ENCODE measurements at regions not wholly inside any gene's neighbourhood (a gene's known extent, or its start where the extent isn't known, plus 50 kb on each side); places are given as distances from the start of the nearest gene placed in this dataset.

DNA sequence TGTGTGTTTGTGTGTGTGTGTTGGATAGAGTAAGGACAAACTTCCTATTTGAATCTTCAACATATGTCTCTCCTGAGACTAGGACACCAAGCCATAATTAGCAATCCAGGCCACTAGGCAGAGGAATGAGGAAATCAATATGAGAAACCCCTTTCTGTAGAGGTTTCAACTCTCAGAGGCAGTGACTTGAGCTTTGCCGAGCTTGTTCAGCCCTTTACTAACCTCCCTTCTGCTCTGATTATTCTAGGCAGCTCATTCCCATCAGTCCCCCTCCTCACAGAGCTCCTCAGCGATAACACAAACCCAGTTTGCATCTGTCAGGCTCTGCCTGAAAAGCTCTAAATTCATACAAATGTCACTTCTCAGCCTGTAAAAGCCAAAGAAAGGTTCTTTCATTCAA, 1030.3 kb downstream of the CDH8 start:
- 73% methylated on average over 2 of the region's 2 CpGs for WGBS (ENCODE audit: low lambda C conversion rate, missing lambda C conversion rate)
- DNase-seq (ENCODE audit: low spot score) = no peak
- no peaks in the 10 kb centered on the region for H3K27me3 ChIP-seq
- H4K20me1 ChIP-seq (ENCODE audit: insufficient read depth, poor library complexity, severe bottlenecking) = no peaks in the 10 kb centered on the region
- H3K79me2 ChIP-seq = no peaks in the 10 kb centered on the region
- no peaks in the 10 kb centered on the region for H3K36me3 ChIP-seq (replicated peaks; ENCODE audit: insufficient read depth, low read depth)
- TF ChIP-seq EZH2phosphoT487 (IDR thresholded peaks at IDR 0.05; ENCODE audit: low read depth, severe bottlenecking, unreplicated experiment) (no peak), EZH2 (IDR thresholded peaks at IDR 0.05; ENCODE audit: borderline replicate concordance) (no peak)
- TF ChIP-seq, protein P1, sequence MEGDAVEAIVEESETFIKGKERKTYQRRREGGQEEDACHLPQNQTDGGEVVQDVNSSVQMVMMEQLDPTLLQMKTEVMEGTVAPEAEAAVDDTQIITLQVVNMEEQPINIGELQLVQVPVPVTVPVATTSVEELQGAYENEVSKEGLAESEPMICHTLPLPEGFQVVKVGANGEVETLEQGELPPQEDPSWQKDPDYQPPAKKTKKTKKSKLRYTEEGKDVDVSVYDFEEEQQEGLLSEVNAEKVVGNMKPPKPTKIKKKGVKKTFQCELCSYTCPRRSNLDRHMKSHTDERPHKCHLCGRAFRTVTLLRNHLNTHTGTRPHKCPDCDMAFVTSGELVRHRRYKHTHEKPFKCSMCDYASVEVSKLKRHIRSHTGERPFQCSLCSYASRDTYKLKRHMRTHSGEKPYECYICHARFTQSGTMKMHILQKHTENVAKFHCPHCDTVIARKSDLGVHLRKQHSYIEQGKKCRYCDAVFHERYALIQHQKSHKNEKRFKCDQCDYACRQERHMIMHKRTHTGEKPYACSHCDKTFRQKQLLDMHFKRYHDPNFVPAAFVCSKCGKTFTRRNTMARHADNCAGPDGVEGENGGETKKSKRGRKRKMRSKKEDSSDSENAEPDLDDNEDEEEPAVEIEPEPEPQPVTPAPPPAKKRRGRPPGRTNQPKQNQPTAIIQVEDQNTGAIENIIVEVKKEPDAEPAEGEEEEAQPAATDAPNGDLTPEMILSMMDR (IDR thresholded peaks at IDR 0.05; ENCODE audit: poor library complexity) = no peak
- H2AFZ ChIP-seq = no peak overlapping the region
- no peaks in the 10 kb centered on the region for H3K9me3 ChIP-seq (ENCODE audit: low read depth)
- no peaks in the 10 kb centered on the region for H3K4me1 ChIP-seq (ENCODE audit: insufficient read depth)
- no peak overlapping the region for H3K27ac ChIP-seq
- H3K9me2 ChIP-seq (replicated peaks; ENCODE audit: insufficient read depth) = no peaks in the 10 kb centered on the region
- no peak overlapping the region for H3K4me3 ChIP-seq
- no peak overlapping the region for H3K4me2 ChIP-seq

DNA sequence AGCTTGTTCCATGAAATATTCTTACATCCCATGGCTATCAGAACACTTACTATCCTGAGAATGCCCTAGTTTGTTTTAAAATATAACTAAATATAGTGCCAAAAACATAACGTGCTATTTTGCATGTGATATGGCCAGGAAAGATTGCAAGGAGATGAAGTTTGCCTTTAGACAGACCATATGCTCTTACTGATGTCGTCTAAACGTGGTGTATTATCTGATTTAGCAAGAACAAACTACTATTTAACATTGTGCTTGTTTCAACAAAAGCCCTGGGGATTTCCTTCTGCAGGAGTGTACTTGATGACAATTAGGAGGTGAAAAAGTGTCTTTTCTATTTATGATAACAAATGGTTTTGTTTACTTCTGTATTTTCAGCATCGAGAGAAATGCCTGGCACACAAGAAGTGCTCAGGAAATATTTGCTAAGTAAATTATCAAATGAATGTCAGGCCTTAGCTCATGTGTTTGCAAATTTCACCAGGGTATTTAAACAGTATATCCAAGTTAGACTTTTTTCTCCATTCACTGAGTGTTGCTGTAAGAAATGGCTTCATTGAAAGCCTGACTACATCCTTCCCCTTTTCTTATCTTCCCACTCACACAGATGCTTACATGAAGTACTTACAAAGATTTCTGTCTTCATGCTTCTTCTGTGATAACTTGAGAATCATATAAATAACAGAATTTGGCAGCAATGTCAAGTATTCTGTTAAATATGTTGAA, 1033.6 kb downstream of the CDH8 start:
- Histone ChIP-seq H3K4me3 (no peak overlapping the region), H3K27ac (no peak overlapping the region), H2AFZ (no peak overlapping the region), H3K36me3 (replicated peaks; ENCODE audit: insufficient read depth, low read depth) (no peaks in the 10 kb centered on the region), H3K79me2 (no peaks in the 10 kb centered on the region), H4K20me1 (ENCODE audit: insufficient read depth, poor library complexity, severe bottlenecking) (no peaks in the 10 kb centered on the region), H3K4me2 (no peak overlapping the region), H3K4me1 (ENCODE audit: insufficient read depth) (no peaks in the 10 kb centered on the region), H3K9me3 (ENCODE audit: low read depth) (no peaks in the 10 kb centered on the region), H3K9me2 (replicated peaks; ENCODE audit: insufficient read depth) (no peaks in the 10 kb centered on the region), H3K27me3 (no peaks in the 10 kb centered on the region)
- WGBS (ENCODE audit: low lambda C conversion rate, missing lambda C conversion rate) = 40% methylated on average over 4 of the region's 4 CpGs
- DNase-seq (ENCODE audit: low spot score) = no peak
- TF ChIP-seq, protein P1 (IDR thresholded peaks at IDR 0.05; ENCODE audit: poor library complexity) = no peak
- TF ChIP-seq EZH2phosphoT487 (IDR thresholded peaks at IDR 0.05; ENCODE audit: low read depth, severe bottlenecking, unreplicated experiment) (no peak), EZH2 (IDR thresholded peaks at IDR 0.05; ENCODE audit: borderline replicate concordance) (no peak)

GRCh38 chr16:60991886-60992285, 1044.4 kb downstream of the CDH8 start:
- Histone ChIP-seq H3K79me2 (no peaks in the 10 kb centered on the region), H3K27ac (no peak overlapping the region), H3K4me1 (ENCODE audit: insufficient read depth) (no peaks in the 10 kb centered on the region), H2AFZ (no peak overlapping the region), H3K4me3 (no peak overlapping the region), H3K9me3 (ENCODE audit: low read depth) (no peaks in the 10 kb centered on the region), H3K4me2 (no peak overlapping the region), H3K9me2 (replicated peaks; ENCODE audit: insufficient read depth) (no peaks in the 10 kb centered on the region), H3K27me3 (no peaks in the 10 kb centered on the region), H3K36me3 (replicated peaks; ENCODE audit: insufficient read depth, low read depth) (no peaks in the 10 kb centered on the region), H4K20me1 (ENCODE audit: insufficient read depth, poor library complexity, severe bottlenecking) (no peaks in the 10 kb centered on the region)
- TF ChIP-seq EZH2 (IDR thresholded peaks at IDR 0.05; ENCODE audit: borderline replicate concordance) = no peak
- TF ChIP-seq, protein P1 (IDR thresholded peaks at IDR 0.05; ENCODE audit: poor library complexity) = no peak
- no peak for TF ChIP-seq EZH2phosphoT487 (IDR thresholded peaks at IDR 0.05; ENCODE audit: low read depth, severe bottlenecking, unreplicated experiment)
- no peak for DNase-seq (ENCODE audit: low spot score)

Measured in hepatocyte (in vitro differentiated cells).